NT2/D1 (cell line): ENCODE measurements at regions not wholly inside any gene's neighbourhood (a gene's known extent, or its start where the extent isn't known, plus 50 kb on each side); places are given as distances from the start of the nearest gene placed in this dataset.

ENCODE experiments used
- DNase-seq: peaks from one replicate; pipeline ENCODE4 v3.0.0-alpha.2; 2011; ENCODE audit warnings: low read depth, low spot score
- H3K27me3 ChIP-seq: 2 replicates; pipeline ENCODE4 v1.6.0; 2011; ENCODE audit warnings: mild to moderate bottlenecking; ENCODE audit not compliant: insufficient read length, insufficient read depth
- H3K36me3 ChIP-seq: 2 replicates; pipeline ENCODE4 v1.6.1; 2011; ENCODE audit warnings: mild to moderate bottlenecking, low read length, mixed read lengths; ENCODE audit not compliant: insufficient read depth, insufficient read length
- H3K4me1 ChIP-seq: 2 replicates; pipeline ENCODE4 v1.5.1; 2011; ENCODE audit not compliant: insufficient read depth, insufficient read length
- H3K4me3 ChIP-seq: 2 replicates; pipeline ENCODE4 v1.5.1; 2011; ENCODE audit warnings: low read depth; ENCODE audit not compliant: insufficient read length
- H3K9ac ChIP-seq: 2 replicates; pipeline ENCODE4 v1.6.0; 2011; ENCODE audit warnings: low read depth; ENCODE audit not compliant: insufficient read length
- H3K9me3 ChIP-seq: 2 replicates; pipeline ENCODE4 v1.5.1; 2011; ENCODE audit warnings: mild to moderate bottlenecking, low read length; ENCODE audit not compliant: insufficient read depth
- SUZ12 ChIP-seq: IDR thresholded peaks from 2 replicates; pipeline ENCODE4 v1.6.1; 2011; ENCODE audit not compliant: insufficient read length, insufficient read depth; ENCODE audit errors: extremely low read depth
- YY1 ChIP-seq: IDR thresholded peaks from 2 replicates; pipeline ENCODE4 v1.6.1; 2011; ENCODE audit not compliant: insufficient read length, insufficient read depth
- ZNF274 ChIP-seq: IDR thresholded peaks from 2 replicates; pipeline ENCODE4 v1.6.1; 2011; ENCODE audit warnings: mild to moderate bottlenecking, low read depth, low read length

DNA sequence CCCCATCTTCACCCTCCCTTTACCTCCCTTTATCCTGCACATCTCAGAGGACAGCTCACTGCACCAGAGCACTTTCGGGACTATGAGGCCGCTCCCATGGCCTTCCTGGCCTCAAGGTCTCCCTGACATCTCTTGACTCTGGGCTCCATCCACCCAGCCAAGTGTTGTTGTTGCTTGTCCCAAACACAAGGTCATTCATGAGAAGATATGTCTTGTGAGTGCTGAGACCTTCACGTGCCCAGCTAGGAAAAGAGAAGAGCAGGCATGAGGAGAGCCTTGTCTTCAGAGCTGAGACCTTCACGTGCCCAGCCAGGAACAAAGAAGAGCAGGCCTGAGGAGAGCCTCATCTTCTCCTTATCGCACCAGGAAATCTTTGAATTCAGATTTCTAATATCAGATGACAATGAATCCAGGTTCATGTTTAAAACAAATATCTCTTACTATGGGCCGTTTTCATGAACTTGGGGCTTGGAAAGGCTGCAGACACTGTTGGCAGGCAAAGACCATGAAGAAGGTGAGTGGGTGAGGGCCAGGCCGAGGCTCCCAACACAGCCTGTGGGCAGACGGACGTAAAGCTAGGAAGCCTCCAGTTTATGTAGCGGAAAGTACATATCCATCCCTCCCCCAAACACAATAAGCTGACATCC is 256.1 kb downstream of the NDUFA10 start:
- peaks cover 19% of the 10 kb centered on the region for H3K9me3 ChIP-seq
- no peak for DNase-seq
- TF ChIP-seq ZNF274 = no peak
- no peak for TF ChIP-seq SUZ12
- TF ChIP-seq YY1 = no peak
- no peak overlapping the region for H3K4me3 ChIP-seq
- no peaks in the 10 kb centered on the region for H3K4me1 ChIP-seq
- no peaks in the 10 kb centered on the region for H3K36me3 ChIP-seq
- H3K9ac ChIP-seq = no peak overlapping the region
- no peaks in the 10 kb centered on the region for H3K27me3 ChIP-seq

DNA sequence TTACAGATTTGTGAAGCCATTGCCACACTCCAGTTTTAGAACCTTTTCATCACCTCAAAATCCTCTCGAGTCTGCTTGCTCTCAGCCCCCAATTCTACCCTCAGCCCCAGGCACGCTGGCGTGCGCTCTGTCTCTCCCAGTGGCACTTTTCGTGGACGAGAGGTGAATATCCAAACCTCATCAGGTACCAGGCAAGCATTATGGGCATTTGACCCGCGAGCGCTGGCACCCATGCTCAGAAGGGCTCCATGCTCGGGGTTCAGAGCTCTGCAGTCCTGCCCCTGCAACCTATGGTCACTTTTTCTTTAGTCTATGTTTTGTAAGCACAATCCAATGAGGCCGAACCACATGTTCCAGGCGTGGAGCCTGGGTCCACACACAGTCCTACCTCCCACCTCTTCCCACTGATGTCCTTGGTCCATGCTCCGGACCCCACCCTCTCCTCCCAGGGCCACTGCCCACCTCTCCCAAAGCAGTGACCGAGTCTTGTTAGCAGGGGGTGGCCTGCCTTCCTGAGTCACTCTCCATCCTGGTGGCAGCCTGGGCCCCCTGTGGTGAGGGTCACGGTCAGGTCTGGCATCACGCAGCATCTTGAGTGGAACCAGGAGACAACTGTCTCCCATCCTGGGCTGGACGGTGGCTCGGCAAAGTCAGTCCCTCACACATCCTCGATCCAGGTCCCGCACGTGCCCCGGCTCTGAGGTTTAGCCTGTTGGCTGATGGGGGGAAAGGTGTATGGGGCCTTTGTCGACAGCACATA is 256.9 kb downstream of the NDUFA10 start:
- DNase-seq = no peak
- no peaks in the 10 kb centered on the region for H3K27me3 ChIP-seq

DNA sequence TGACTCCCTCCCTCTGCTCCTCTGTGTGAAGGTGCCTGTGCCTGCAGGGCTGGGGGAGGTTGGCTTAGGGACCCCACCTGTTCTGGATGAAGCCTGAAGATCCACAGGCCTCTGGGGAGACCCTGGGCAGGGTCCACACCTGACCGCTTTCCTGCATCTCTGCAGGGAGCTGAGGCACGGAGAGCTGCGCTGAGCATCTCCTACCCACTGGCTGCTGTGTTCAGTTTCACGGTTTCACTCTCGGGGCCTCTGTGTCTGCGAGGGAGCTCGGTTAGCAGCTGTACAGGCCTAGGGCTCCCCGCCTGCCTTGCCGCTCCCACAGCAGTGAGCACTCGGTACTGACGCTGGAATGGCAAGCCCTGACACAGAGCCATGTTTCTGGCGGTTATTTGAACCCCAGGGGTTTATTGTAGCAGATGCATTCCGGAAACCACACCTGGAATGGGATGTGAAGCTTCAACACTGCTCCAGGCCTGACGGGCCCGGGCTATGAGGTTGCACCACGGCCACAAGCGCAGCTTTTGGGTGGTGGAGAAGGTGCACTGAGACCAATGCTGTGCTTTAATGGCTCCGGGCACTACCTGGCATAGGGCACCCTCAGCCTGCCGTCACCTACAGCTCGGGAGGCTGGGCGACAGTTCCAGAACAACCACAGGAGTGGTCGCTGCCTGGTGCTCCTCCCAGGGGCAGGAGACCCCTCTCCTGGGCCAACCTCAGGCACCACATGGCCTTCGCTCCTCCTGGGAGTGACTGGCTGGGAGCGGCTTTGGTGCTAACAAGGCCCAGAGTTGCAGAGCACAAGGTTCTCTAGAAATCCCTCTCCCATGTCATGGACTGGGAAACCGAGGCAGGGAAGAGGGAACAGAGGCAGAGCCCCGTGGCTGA is 257.9 kb downstream of the NDUFA10 start:
- H3K4me3 ChIP-seq = no peak overlapping the region
- no peaks in the 10 kb centered on the region for H3K27me3 ChIP-seq
- H3K36me3 ChIP-seq = no peaks in the 10 kb centered on the region
- no peak for DNase-seq
- no peak for TF ChIP-seq SUZ12
- TF ChIP-seq ZNF274 = no peak
- no peak for TF ChIP-seq YY1
- H3K9me3 ChIP-seq = peaks cover 17% of the 10 kb centered on the region
- H3K9ac ChIP-seq = no peak overlapping the region
- peaks cover 2% of the 10 kb centered on the region for H3K4me1 ChIP-seq

More for the DNA sequence above, 256.9 kb downstream of the NDUFA10 start:
- no peak overlapping the region for H3K4me3 ChIP-seq
- H3K9me3 ChIP-seq = peaks cover 19% of the 10 kb centered on the region
- no peak overlapping the region for H3K9ac ChIP-seq
- H3K36me3 ChIP-seq = no peaks in the 10 kb centered on the region
- peaks cover 2% of the 10 kb centered on the region for H3K4me1 ChIP-seq
- no peak for TF ChIP-seq YY1
- TF ChIP-seq SUZ12 = no peak
- TF ChIP-seq ZNF274 = no peak

DNA sequence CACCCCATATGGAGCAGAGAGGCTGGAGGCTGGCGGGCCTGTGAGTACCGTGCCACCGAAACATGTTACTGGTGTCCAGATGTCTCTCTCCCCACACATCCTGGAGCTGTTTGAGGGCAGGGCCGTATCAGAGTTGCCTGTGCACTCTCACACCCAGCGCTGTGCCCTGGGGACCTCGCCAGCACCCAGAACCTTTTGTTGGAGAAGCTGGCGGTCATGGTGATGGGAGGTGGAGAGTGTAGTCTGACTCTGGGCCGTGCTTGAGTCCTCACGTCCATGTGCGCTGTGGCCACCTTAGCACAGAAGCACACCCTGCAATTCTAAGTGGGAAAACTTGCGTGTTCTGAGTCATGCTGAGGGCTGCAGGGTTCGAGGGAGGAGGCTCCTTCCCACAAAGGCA is 259.2 kb downstream of the NDUFA10 start:
- Histone ChIP-seq H3K9ac (no peak overlapping the region), H3K36me3 (no peaks in the 10 kb centered on the region), H3K27me3 (no peaks in the 10 kb centered on the region), H3K9me3 (0 out of 2 replicates have a peak, but pooled peaks cover 3% of the 10 kb centered on the region), H3K4me1 (peaks cover 2% of the 10 kb centered on the region), H3K4me3 (no peak overlapping the region)
- no peak for TF ChIP-seq ZNF274
- TF ChIP-seq YY1 = no peak
- TF ChIP-seq SUZ12 = no peak
- DNase-seq = no peak

DNA sequence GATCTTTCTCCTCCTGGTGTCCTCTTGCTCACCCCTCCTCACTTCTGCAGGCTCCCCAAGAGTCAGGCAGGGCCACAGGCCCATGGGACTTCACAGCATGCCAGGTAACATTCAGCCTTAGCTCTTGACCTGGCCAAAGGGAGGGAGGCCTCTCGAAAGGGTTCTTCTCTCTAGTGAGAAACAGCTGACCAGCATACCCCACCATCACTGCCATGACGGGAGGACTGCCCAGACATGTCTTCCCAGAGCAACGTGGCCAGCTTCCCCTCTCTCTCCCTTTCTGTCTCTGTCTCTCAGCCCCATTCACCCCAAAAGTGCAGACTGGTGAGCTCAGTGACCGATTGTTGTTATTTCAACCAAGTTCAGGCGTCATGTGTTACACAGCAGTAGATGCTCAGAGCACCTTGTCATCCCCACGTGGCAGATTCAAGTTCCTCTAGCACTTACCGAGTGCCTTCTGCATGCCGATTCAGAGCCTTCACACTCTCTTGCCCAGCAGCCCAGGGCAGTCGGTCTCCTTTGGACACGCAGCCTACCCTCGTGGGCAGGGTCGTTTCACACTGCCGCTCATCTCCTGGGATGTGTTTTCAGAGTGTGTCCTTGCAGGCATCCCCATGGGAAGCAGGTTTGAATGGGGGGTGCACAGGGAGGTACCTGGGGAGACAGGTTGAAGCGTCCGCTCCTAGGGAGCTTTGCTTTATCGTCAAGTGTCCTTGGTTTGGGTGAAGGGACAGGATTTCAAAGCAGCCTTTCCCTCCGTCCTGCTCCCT is 259.9 kb downstream of the NDUFA10 start:
- Histone ChIP-seq H3K4me3 (no peak overlapping the region), H3K4me1 (peaks cover 2% of the 10 kb centered on the region), H3K9ac (no peak overlapping the region), H3K36me3 (no peaks in the 10 kb centered on the region), H3K9me3 (no peaks in the 10 kb centered on the region), H3K27me3 (no peaks in the 10 kb centered on the region)
- TF ChIP-seq YY1 (no peak), ZNF274 (no peak), SUZ12 (no peak)
- DNase-seq = no peak

DNA sequence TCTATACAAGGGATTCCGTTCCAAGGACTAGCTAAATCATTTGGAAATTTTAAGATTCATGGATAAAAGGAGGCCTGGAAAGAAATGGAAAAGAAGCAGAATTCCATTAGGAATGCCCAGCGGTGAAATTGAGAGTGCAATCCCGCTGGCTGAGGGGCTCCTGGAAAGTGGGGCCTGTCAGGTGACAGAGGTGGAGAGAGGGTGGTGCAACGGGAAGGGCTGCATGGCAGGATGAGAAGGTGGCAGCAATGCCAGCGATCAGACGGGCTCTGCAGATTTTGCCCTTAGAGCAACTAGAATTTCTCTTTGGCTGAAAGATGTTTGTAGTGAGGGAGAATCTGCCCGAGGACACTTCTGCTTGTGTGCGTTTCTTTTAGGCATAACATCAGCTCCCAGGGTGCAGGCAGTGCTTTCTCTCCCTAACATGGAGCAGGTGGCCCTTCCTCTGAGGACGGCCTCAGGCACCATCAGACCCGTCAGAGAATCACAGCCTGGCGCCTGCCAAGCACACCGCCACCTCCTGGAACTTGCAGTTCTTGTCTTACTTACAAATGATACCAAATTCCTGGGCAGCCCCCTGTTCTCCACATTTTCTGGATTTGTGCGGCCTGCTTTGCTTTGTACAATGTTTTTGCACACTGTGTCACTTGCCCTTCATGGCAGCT is 261.6 kb downstream of the NDUFA10 start:
- peaks cover 4% of the 10 kb centered on the region for H3K4me1 ChIP-seq
- H3K9ac ChIP-seq = no peak overlapping the region
- no peak overlapping the region for H3K4me3 ChIP-seq
- H3K36me3 ChIP-seq = no peaks in the 10 kb centered on the region
- DNase-seq = no peak
- TF ChIP-seq SUZ12 = no peak
- TF ChIP-seq ZNF274 = no peak
- TF ChIP-seq YY1 = no peak
- no peaks in the 10 kb centered on the region for H3K9me3 ChIP-seq
- no peaks in the 10 kb centered on the region for H3K27me3 ChIP-seq
